ENCODE measurements at regions not wholly inside any gene's neighbourhood (a gene's known extent, or its start where the extent isn't known, plus 50 kb on each side); places are given as distances from the start of the nearest gene placed in this dataset.

GRCh38 chr21:31424058-31424457 is 80.0 kb upstream of the TIAM1 start:
- no peak for TF ChIP-seq CTCF (IDR thresholded peaks at IDR 0.05)
- no peak for TF ChIP-seq POLR2A (IDR thresholded peaks at IDR 0.05)
